CD4-positive, alpha-beta T cell (primary cell): ENCODE measurements at regions not wholly inside any gene's neighbourhood (a gene's known extent, or its start where the extent isn't known, plus 50 kb on each side); places are given as distances from the start of the nearest gene placed in this dataset.

Experiments
- ATAC-seq: fragments of 200-7000 bp; cut with Tn5 transposase; one replicate; pipeline ENCODE4 v1.10.0; 2022; ENCODE audit warnings: mild to moderate bottlenecking; ENCODE audit not compliant: poor library complexity
- CTCF ChIA-PET: fragments of 350-600 bp; sonication (Branson Sonifier 250); formaldehyde crosslinking; loops from one replicate; lab custom pipeline; 2021; ENCODE audit warnings: antibody characterized with exemption, inconsistent platforms; lab: Charles Lee
- POLR2A ChIA-PET: fragments of 350-600 bp; sonication (Branson Sonifier 250); formaldehyde crosslinking; loops from one replicate; lab custom pipeline; 2021; ENCODE audit warnings: antibody characterized with exemption, inconsistent platforms; lab: Charles Lee
- DNase-seq, 14 experiments: peaks; one replicate each; pipeline ENCODE4 v3.0.0-alpha.2; 2013 to 2020; ENCODE audit warnings: mixed read lengths in 2 of 14
- H3K27ac ChIP-seq, 2 donors: one replicate each; pipeline versions ENCODE4 v1.5.1 to v1.7.0; 2013; ENCODE audit warnings: low read length in 2 of 2, low read depth in 1 of 2, mild to moderate bottlenecking in 1 of 2
- H3K27me3 ChIP-seq, 2 experiments: 1 replicate in 1 of 2; 2 replicates in 1 of 2; pipeline versions ENCODE4 v1.6.1 to v1.7.0; 2013; ENCODE audit warnings: low read length in 2 of 2, control low read depth in 1 of 2, mild to moderate bottlenecking in 1 of 2, moderate library complexity in 1 of 2; ENCODE audit not compliant: insufficient read depth in 2 of 2, control insufficient read depth in 1 of 2
- H3K36me3 ChIP-seq: one replicate; pipeline ENCODE4 v1.6.1; 2013; ENCODE audit warnings: low read length, control low read depth; ENCODE audit not compliant: insufficient read depth
- H3K4me1 ChIP-seq: one replicate; pipeline ENCODE4 v1.6.1; 2013; ENCODE audit warnings: low read length, control low read depth; ENCODE audit not compliant: insufficient read depth
- H3K4me3 ChIP-seq: one replicate; pipeline ENCODE4 v1.5.1; 2013; ENCODE audit warnings: mild to moderate bottlenecking, low read length, moderate library complexity
- H3K9me3 ChIP-seq, 2 experiments: 1 replicate in 1 of 2; 2 replicates in 1 of 2; pipeline versions ENCODE4 v1.6.1 to v1.7.0; 2013; ENCODE audit warnings: low read length in 2 of 2, mild to moderate bottlenecking in 2 of 2, control low read depth in 1 of 2, moderate library complexity in 1 of 2; ENCODE audit not compliant: control insufficient read depth in 1 of 2, insufficient read depth in 1 of 2
- H3K27ac Mint-ChIP-seq: one replicate; pipeline ENCODE4 v1.8.0; 2020; ENCODE audit warnings: mixed read lengths
- H3K27me3 Mint-ChIP-seq: one replicate; pipeline ENCODE4 v1.8.0; 2021; ENCODE audit warnings: mixed read lengths
- H3K36me3 Mint-ChIP-seq: one replicate; pipeline ENCODE4 v1.8.0; 2021; ENCODE audit warnings: low read depth, mixed read lengths
- H3K4me1 Mint-ChIP-seq: one replicate; pipeline ENCODE4 v1.8.0; 2021; ENCODE audit warnings: low read depth, mixed read lengths
- H3K4me3 Mint-ChIP-seq: one replicate; pipeline ENCODE4 v1.8.0; 2020; ENCODE audit warnings: mild to moderate bottlenecking, mixed read lengths
- H3K9me3 Mint-ChIP-seq: one replicate; pipeline ENCODE4 v1.8.0; 2020; ENCODE audit warnings: mixed read lengths
- intact Hi-C, 2 experiments: fragments of 100-400 bp; cut with DNase I in 1 of 2; cut with micrococcal nuclease in 1 of 2; formaldehyde crosslinking; loops; one replicate each; pipeline versions ENCODE4 v1.15.1 to v1.9.0; 2023 to 2025; cut with DNase I, micrococcal nuclease
- TF ChIP-seq, protein P1 (sequence below): fragments of 200-600 bp; IDR thresholded peaks from one replicate; pipeline ENCODE4 v1.8.0; 2022; ENCODE audit warnings: antibody characterized with exemption, mild to moderate bottlenecking

- Mint-ChIP-seq H3K36me3 (no peaks in the 10 kb centered on the region), H3K27me3 (no peaks in the 10 kb centered on the region), H3K9me3 (peaks cover 6% of the 10 kb centered on the region), H3K4me3 (no peak overlapping the region), H3K27ac (no peak overlapping the region), H3K4me1 (no peaks in the 10 kb centered on the region)
- ChIA-PET CTCF (interaction anchor here (0.6 kb wide), 1 partner anchor 333 kb away, joined by 3 read pairs; no protein-coding TSS in a partner anchor), POLR2A (interaction anchor here (1.4 kb wide), 1 partner anchor 380 kb away, joined by 3 read pairs; no protein-coding TSS in a partner anchor)
- ATAC-seq (no peak), DNase-seq (no peak)
- Histone ChIP-seq H3K4me1 (no peaks in the 10 kb centered on the region), H3K4me3 (no peak overlapping the region), H3K27ac (no peak overlapping the region), H3K27me3 (no peaks in the 10 kb centered on the region), H3K9me3 (peaks cover 8 to 9% of the 10 kb centered on the region in 2 experiments), H3K36me3 (no peaks in the 10 kb centered on the region)
- TF ChIP-seq, protein P1, sequence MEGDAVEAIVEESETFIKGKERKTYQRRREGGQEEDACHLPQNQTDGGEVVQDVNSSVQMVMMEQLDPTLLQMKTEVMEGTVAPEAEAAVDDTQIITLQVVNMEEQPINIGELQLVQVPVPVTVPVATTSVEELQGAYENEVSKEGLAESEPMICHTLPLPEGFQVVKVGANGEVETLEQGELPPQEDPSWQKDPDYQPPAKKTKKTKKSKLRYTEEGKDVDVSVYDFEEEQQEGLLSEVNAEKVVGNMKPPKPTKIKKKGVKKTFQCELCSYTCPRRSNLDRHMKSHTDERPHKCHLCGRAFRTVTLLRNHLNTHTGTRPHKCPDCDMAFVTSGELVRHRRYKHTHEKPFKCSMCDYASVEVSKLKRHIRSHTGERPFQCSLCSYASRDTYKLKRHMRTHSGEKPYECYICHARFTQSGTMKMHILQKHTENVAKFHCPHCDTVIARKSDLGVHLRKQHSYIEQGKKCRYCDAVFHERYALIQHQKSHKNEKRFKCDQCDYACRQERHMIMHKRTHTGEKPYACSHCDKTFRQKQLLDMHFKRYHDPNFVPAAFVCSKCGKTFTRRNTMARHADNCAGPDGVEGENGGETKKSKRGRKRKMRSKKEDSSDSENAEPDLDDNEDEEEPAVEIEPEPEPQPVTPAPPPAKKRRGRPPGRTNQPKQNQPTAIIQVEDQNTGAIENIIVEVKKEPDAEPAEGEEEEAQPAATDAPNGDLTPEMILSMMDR: no peak
- intact Hi-C loops: no loop called here
These were observed 379.0 kb upstream of the RASGEF1B start for GRCh38 chr4:81850701-81851100.

DNA sequence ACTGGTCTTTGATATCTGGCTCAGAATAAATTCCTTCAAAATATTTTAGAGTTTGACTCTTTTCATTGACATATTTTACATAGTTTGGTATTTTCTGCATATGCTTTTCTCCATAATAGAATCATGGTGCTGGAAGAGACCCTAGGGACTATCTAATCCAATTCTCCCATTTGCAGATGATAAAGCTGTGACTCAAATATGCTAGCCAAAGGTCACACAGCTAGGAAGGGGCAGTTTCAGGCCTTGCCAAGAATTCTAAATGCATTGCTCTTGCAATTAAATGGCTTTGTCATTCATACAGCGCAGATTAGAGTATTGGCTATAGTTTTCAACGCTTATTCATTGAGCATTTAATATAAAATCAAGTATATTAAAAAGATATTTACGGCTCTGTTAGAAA is 374.1 kb upstream of the RASGEF1B start:
- H3K9me3 Mint-ChIP-seq: no peaks in the 10 kb centered on the region
- H3K27me3 Mint-ChIP-seq: no peaks in the 10 kb centered on the region
- H3K4me1 Mint-ChIP-seq: no peaks in the 10 kb centered on the region
- no peak overlapping the region for H3K4me3 Mint-ChIP-seq
- DNase-seq (no peak), ATAC-seq (no peak)
- Histone ChIP-seq H3K4me1 (no peaks in the 10 kb centered on the region), H3K36me3 (no peaks in the 10 kb centered on the region), H3K9me3 (no peaks in the 10 kb centered on the region), H3K27ac (no peak overlapping the region), H3K27me3 (no peaks in the 10 kb centered on the region), H3K4me3 (no peak overlapping the region)
- TF ChIP-seq, protein P1: no peak
- intact Hi-C loops: loop anchor here in 1 of 2 experiments (5.0 kb wide), 2 partner anchors 357 to 422 kb away; no protein-coding TSS in a partner anchor
- no peaks in the 10 kb centered on the region for H3K36me3 Mint-ChIP-seq
- ChIA-PET POLR2A (interaction anchor here (1.8 kb wide), 1 partner anchor 379 kb away, joined by 21 read pairs; no protein-coding TSS in a partner anchor), CTCF (no interaction called here)
- no peak overlapping the region for H3K27ac Mint-ChIP-seq

DNA sequence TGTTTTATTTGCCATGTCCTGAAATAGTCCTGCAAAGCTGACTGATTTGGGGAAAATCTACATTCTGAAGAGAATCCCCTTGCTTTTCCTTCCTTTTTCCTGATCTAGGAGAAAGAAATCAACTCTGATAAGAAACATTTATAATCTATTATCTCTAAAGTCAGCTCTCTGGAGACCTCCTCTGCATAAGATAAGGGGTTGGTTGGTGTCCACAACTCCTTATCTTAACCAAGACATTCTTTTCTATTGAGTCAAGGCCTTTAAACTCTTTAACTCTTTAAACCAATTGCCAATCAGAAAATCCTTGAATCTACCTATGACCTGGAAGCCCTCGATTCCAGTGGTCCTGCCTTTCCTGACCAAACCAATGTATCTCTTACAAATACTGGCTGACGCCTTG is 373.6 kb upstream of the RASGEF1B start:
- H3K9me3 Mint-ChIP-seq: no peaks in the 10 kb centered on the region
- Histone ChIP-seq H3K4me3 (no peak overlapping the region), H3K4me1 (no peaks in the 10 kb centered on the region), H3K27me3 (no peaks in the 10 kb centered on the region), H3K27ac (no peak overlapping the region), H3K36me3 (no peaks in the 10 kb centered on the region), H3K9me3 (no peaks in the 10 kb centered on the region)
- DNase-seq (no peak), ATAC-seq (no peak)
- H3K4me1 Mint-ChIP-seq: no peaks in the 10 kb centered on the region
- TF ChIP-seq, protein P1: no peak
- ChIA-PET CTCF (interaction anchor here (0.7 to 1.6 kb wide), 6 partner anchors 297 to 440 kb away, joined by 3 to 17 read pairs (median 4); no protein-coding TSS in a partner anchor), POLR2A (interaction anchor here (1.0 to 2.1 kb wide), 3 partner anchors 374 to 379 kb away, joined by 6 to 21 read pairs (median 6); partner anchors contain the start of gene RASGEF1B)
- intact Hi-C loops: loop anchor here in 1 of 2 experiments (5.0 kb wide), 2 partner anchors 357 to 422 kb away; no protein-coding TSS in a partner anchor
- H3K27me3 Mint-ChIP-seq: no peaks in the 10 kb centered on the region
- H3K36me3 Mint-ChIP-seq: no peaks in the 10 kb centered on the region
- H3K4me3 Mint-ChIP-seq: no peak overlapping the region
- no peak overlapping the region for H3K27ac Mint-ChIP-seq
